Endothelial cell of umbilical vein (primary cell): ENCODE measurements at regions not wholly inside any gene's neighbourhood (a gene's known extent, or its start where the extent isn't known, plus 50 kb on each side); places are given as distances from the start of the nearest gene placed in this dataset.
A peak's percentile ranks its signal among the peaks of the same experiment; 100 is the strongest.

Experiments
- CTCF ChIP-seq, 2 donors: IDR thresholded peaks; 1 replicate in 1 of 2; 2 replicates in 1 of 2; pipeline ENCODE4 v1.5.1; 2011; ENCODE audit warnings: low read length in 2 of 2, mild to moderate bottlenecking in 2 of 2, moderate library complexity in 2 of 2, control low read depth in 1 of 2, inconsistent platforms in 1 of 2, low read depth in 1 of 2; ENCODE audit not compliant: insufficient read depth in 1 of 2; ENCODE audit errors: extremely low read depth in 1 of 2
- EZH2 ChIP-seq: IDR thresholded peaks from 2 replicates; pipeline ENCODE4 v1.6.1; 2012; ENCODE audit warnings: borderline replicate concordance, low read depth, mild to moderate bottlenecking, moderate library complexity, low read length, inconsistent platforms; ENCODE audit not compliant: severe bottlenecking
- FOS ChIP-seq: IDR thresholded peaks from 2 replicates; pipeline ENCODE4 v1.6.1; 2011; ENCODE audit warnings: mild to moderate bottlenecking, low read length, moderate library complexity, borderline replicate concordance; ENCODE audit not compliant: insufficient read depth
- GATA2 ChIP-seq: IDR thresholded peaks from 2 replicates; pipeline ENCODE4 v1.7.0; 2011; ENCODE audit warnings: low read depth, mild to moderate bottlenecking, moderate library complexity, mixed read lengths, low read length; ENCODE audit not compliant: insufficient read length, insufficient read depth
- JUN ChIP-seq: IDR thresholded peaks from 2 replicates; pipeline ENCODE4 v1.6.1; 2011; ENCODE audit warnings: borderline replicate concordance, low read depth; ENCODE audit not compliant: insufficient read length, insufficient read depth
- MAX ChIP-seq: IDR thresholded peaks from 2 replicates; pipeline ENCODE4 v1.6.1; 2011; ENCODE audit not compliant: insufficient read depth, insufficient read length
- MYC ChIP-seq: IDR thresholded peaks from one replicate; pipeline ENCODE4 v1.6.1; 2011; ENCODE audit warnings: mild to moderate bottlenecking, low read depth, low read length
- POLR2A ChIP-seq: IDR thresholded peaks from 2 replicates; pipeline ENCODE4 v1.6.1; 2012; ENCODE audit warnings: low read depth, mild to moderate bottlenecking, control low read depth, low read length
- POLR2AphosphoS5 ChIP-seq: IDR thresholded peaks from 2 replicates; pipeline ENCODE4 v1.6.1; 2012; ENCODE audit warnings: low read depth, mild to moderate bottlenecking, control low read depth, low read length, moderate library complexity; ENCODE audit not compliant: insufficient read depth

GRCh38 chr1:234772345-234773147, 162.6 kb upstream of the IRF2BP2 start:
- TF ChIP-seq EZH2 (no peak), POLR2AphosphoS5 (peak; percentile 79), CTCF (IDR thresholded peaks at IDR 0.05; ENCODE audit: extremely low read depth in 1 of 2, insufficient read depth in 1 of 2, low read depth in 1 of 2, low read length in 2 of 2) (no peak), MAX (peak; percentile 45), POLR2A (peak; percentile 62), FOS (peak; percentile 93), MYC (peak; percentile 55), JUN (peak; percentile 97), GATA2 (peak; percentile 21)
